GM12875 (cell line): ENCODE measurements at regions not wholly inside any gene's neighbourhood (a gene's known extent, or its start where the extent isn't known, plus 50 kb on each side); places are given as distances from the start of the nearest gene placed in this dataset.

Experiments
- H3K4me3 ChIP-seq: one replicate; pipeline ENCODE4 v1.5.1; 2011; ENCODE audit warnings: low read depth, low read length, control low read depth
- TF ChIP-seq, protein P1 (sequence below): IDR thresholded peaks from 2 replicates; pipeline ENCODE4 v1.5.1; 2011; ENCODE audit warnings: low read depth, mild to moderate bottlenecking, control low read depth, inconsistent platforms, low read length, moderate library complexity, borderline replicate concordance; ENCODE audit not compliant: insufficient read depth

DNA sequence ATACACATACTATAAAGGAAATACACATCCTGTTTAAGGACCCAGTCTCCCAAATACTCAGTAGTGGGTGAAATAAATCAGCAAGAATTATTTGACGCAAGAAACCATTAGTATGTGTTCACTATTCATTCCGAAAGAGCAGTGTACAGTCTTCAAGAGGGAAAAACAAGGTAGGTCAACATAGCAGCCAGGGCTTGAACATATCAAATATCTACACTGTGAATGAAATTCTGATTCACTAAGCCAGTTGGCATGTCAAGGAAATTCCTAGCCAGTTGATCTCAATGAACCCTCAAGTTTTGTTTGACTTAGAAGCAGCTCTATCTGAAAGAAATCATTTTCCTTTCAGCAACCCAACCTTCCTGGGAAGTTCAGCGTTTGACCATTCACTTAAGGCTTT lies 99.0 kb downstream of the CNTN3 start:
- H3K4me3 ChIP-seq: no peak overlapping the region
- TF ChIP-seq, protein P1, sequence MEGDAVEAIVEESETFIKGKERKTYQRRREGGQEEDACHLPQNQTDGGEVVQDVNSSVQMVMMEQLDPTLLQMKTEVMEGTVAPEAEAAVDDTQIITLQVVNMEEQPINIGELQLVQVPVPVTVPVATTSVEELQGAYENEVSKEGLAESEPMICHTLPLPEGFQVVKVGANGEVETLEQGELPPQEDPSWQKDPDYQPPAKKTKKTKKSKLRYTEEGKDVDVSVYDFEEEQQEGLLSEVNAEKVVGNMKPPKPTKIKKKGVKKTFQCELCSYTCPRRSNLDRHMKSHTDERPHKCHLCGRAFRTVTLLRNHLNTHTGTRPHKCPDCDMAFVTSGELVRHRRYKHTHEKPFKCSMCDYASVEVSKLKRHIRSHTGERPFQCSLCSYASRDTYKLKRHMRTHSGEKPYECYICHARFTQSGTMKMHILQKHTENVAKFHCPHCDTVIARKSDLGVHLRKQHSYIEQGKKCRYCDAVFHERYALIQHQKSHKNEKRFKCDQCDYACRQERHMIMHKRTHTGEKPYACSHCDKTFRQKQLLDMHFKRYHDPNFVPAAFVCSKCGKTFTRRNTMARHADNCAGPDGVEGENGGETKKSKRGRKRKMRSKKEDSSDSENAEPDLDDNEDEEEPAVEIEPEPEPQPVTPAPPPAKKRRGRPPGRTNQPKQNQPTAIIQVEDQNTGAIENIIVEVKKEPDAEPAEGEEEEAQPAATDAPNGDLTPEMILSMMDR: no peak

- TF ChIP-seq, protein P1: no peak
- H3K4me3 ChIP-seq: no peak overlapping the region
Measured at GRCh38 chr3:74511078-74511477, 103.4 kb downstream of the CNTN3 start.

GRCh38 chr3:74510261-74510818 lies 104.1 kb downstream of the CNTN3 start:
- TF ChIP-seq, protein P1: no peak
- no peak overlapping the region for H3K4me3 ChIP-seq

- no peak overlapping the region for H3K4me3 ChIP-seq
- TF ChIP-seq, protein P1: no peak
Measured at GRCh38 chr3:74507691-74508090, 106.8 kb downstream of the CNTN3 start.

GRCh38 chr3:74506246-74506645 lies 108.2 kb downstream of the CNTN3 start:
- TF ChIP-seq, protein P1: no peak
- H3K4me3 ChIP-seq: no peak overlapping the region

- TF ChIP-seq, protein P1: no peak
Measured at GRCh38 chr3:74501007-74501406, 113.5 kb downstream of the CNTN3 start.

DNA sequence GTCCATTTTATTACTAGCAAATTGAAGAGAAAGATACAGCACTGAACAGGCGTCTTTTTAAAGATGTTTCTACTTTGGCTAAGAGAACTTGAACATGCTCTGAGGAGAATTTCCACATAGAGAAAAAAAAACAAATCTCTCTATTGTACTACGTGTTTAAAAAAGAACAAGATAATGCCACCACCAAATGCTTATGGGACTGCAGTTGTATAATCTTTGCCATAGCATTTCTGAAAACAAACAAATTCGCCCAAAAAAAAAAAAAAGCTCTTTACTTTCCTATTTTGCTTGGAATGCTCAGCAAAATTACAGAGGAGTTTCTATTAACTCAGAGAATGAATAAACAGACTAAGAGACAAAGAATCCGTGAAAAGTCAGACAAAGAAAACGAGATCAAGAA lies 114.2 kb downstream of the CNTN3 start:
- TF ChIP-seq, protein P1: no peak
- H3K4me3 ChIP-seq: no peak overlapping the region

More at GRCh38 chr3:74501007-74501406, 113.5 kb downstream of the CNTN3 start:
- no peak overlapping the region for H3K4me3 ChIP-seq
